SU-DHL-6 (cell line): ENCODE measurements at regions not wholly inside any gene's neighbourhood (a gene's known extent, or its start where the extent isn't known, plus 50 kb on each side); places are given as distances from the start of the nearest gene placed in this dataset.

Source experiments
- H2AFZ ChIP-seq: fragments of 200-600 bp; sonication (generic); 2 replicates; pipeline ENCODE4 v1.6.1; 2014; ENCODE audit warnings: low read depth, mild to moderate bottlenecking, moderate library complexity, mixed read lengths, antibody characterized with exemption, low read length; ENCODE audit not compliant: severe bottlenecking
- H3F3A ChIP-seq: fragments of 200-600 bp; shearing (Covaris generic); 2 replicates; pipeline ENCODE4 v1.6.0; 2016; ENCODE audit warnings: antibody characterized with exemption, mild to moderate bottlenecking; ENCODE audit not compliant: insufficient read depth
- H3K27ac ChIP-seq: fragments of 200-600 bp; sonication (generic); 2 replicates; pipeline ENCODE4 v1.5.1; 2016; ENCODE audit warnings: low read depth, mild to moderate bottlenecking, low read length, moderate library complexity, mixed read lengths
- H3K27me3 ChIP-seq: fragments of 200-600 bp; sonication (generic), shearing (Covaris generic); 2 replicates; pipeline ENCODE4 v1.6.0; 2014; ENCODE audit warnings: mild to moderate bottlenecking, low read length
- H3K36me3 ChIP-seq: fragments of 200-600 bp; sonication (generic); 2 replicates; pipeline ENCODE4 v1.6.1; 2014; ENCODE audit warnings: mild to moderate bottlenecking, low read length, mixed read lengths
- H3K4me2 ChIP-seq: fragments of 300-600, 200-600 bp; shearing (Covaris generic), sonication (generic); 2 replicates; pipeline ENCODE4 v1.6.0; 2014; ENCODE audit warnings: low read length, low read depth, mild to moderate bottlenecking; ENCODE audit not compliant: poor library complexity, severe bottlenecking
- H3K4me3 ChIP-seq: fragments of 200-600 bp; sonication (generic); 2 replicates; pipeline ENCODE4 v1.5.1; 2014; ENCODE audit warnings: antibody characterized with exemption, low read length, mild to moderate bottlenecking, mixed read lengths; ENCODE audit not compliant: insufficient read depth, poor library complexity, severe bottlenecking
- H3K79me2 ChIP-seq: fragments of 200-600 bp; sonication (generic); 2 replicates; pipeline ENCODE4 v1.6.1; 2014; ENCODE audit warnings: mild to moderate bottlenecking, low read length, moderate library complexity; ENCODE audit not compliant: insufficient read depth
- H3K9ac ChIP-seq: fragments of 200-600 bp; sonication (generic); 2 replicates; pipeline ENCODE4 v1.7.0; 2014; ENCODE audit warnings: mild to moderate bottlenecking, low read length
- H3K9me2 ChIP-seq: fragments of 200-600 bp; sonication (generic); replicated peaks from 2 replicates; pipeline ENCODE4 v1.6.1; 2014; ENCODE audit warnings: low read length; ENCODE audit not compliant: insufficient read depth
- H3K9me3 ChIP-seq: fragments of 200-600 bp; sonication (generic); 2 replicates; pipeline ENCODE4 v1.6.1; 2014; ENCODE audit warnings: low read length, mixed read lengths; ENCODE audit not compliant: insufficient read depth
- H4K20me1 ChIP-seq: fragments of 200-600 bp; sonication (generic); 2 replicates; pipeline ENCODE4 v1.6.1; 2014; ENCODE audit warnings: low read depth, mild to moderate bottlenecking, antibody characterized with exemption, low read length, moderate library complexity, mixed read lengths
- EZH2phosphoT487 ChIP-seq: fragments of 200-600 bp; sonication (generic), shearing (Covaris generic); conservative IDR thresholded peaks from 2 replicates; pipeline ENCODE4 v1.6.1; 2018; ENCODE audit warnings: mild to moderate bottlenecking, antibody characterized with exemption, low read length, moderate library complexity, mixed read lengths
- TF ChIP-seq, protein P1 (sequence below): fragments of 200-600 bp; sonication (generic); IDR thresholded peaks from one replicate; pipeline ENCODE4 v1.5.1; 2017; ENCODE audit warnings: antibody characterized with exemption, mild to moderate bottlenecking, low read length, moderate library complexity; ENCODE audit not compliant: insufficient read depth, poor library complexity, severe bottlenecking

DNA sequence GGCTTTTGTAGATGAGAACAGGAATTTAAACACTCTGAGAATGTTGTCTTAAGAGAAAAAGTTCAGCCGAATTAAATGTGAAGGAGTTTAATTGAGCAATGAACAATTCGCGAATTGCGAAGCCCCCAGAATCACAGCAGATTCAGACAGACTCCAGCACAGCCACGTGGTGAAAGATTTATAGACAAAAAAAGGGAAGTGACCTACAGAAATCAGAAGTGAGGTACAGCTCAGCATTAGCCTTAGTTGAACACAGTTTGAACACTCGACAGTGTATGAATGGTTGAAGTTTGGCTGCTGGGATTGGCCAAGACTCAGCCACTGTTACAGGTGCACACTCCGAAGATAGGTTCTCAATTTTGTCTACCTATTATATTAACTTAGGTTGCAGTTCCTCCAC is 264.0 kb upstream of the CHST9 start:
- Histone ChIP-seq H3K36me3 (no peaks in the 10 kb centered on the region), H3K4me3 (no peak overlapping the region), H3K79me2 (no peaks in the 10 kb centered on the region), H3K27me3 (no peaks in the 10 kb centered on the region), H3F3A (no peaks in the 10 kb centered on the region), H2AFZ (no peak overlapping the region), H3K9me2 (no peaks in the 10 kb centered on the region), H3K4me2 (no peak overlapping the region), H4K20me1 (no peaks in the 10 kb centered on the region), H3K27ac (no peak overlapping the region), H3K9ac (no peak overlapping the region), H3K9me3 (no peaks in the 10 kb centered on the region)
- TF ChIP-seq EZH2phosphoT487 = no peak
- TF ChIP-seq, protein P1, sequence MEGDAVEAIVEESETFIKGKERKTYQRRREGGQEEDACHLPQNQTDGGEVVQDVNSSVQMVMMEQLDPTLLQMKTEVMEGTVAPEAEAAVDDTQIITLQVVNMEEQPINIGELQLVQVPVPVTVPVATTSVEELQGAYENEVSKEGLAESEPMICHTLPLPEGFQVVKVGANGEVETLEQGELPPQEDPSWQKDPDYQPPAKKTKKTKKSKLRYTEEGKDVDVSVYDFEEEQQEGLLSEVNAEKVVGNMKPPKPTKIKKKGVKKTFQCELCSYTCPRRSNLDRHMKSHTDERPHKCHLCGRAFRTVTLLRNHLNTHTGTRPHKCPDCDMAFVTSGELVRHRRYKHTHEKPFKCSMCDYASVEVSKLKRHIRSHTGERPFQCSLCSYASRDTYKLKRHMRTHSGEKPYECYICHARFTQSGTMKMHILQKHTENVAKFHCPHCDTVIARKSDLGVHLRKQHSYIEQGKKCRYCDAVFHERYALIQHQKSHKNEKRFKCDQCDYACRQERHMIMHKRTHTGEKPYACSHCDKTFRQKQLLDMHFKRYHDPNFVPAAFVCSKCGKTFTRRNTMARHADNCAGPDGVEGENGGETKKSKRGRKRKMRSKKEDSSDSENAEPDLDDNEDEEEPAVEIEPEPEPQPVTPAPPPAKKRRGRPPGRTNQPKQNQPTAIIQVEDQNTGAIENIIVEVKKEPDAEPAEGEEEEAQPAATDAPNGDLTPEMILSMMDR = no peak

DNA sequence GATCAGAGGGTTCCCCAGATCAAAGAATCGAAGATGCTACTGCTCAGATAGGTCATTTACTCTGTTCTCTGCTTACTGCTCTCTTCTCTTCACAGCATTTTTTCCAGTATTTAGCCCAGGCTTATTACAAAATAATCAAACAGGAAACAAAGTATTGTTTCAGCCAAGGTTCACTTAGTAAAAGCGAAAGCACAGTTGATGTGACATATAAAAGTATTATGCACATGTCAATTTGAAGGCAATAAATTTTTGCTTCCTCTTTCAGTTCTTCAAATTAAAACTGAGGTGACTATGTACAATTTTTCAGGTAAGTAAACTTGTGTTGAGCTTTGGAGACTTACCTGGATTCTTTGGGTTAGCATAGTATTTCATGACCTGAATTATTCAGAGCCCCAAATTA is 262.8 kb upstream of the CHST9 start:
- peak overlapping the region; percentile 29 for H3K4me2 ChIP-seq

DNA sequence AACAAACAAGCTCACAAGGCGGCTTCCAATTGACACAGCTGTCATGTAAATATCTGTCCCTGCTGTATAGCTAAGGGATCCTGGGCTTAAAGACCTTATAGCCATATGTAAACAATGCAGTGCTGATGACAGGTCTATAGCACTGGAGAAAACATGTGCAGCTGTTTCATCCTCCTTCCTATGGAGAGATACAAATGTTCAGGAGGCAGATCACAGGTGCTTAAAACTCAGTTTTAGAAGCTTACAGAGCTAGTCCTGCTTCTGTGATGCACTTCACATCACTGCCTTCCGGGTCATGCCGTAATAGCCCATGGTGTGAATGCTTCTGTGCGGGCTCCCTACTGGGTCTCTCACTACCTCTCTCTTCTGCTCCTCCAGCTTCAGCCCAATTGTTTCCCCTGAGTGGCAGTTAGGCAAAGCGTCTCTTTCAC is 262.4 kb upstream of the CHST9 start:
- TF ChIP-seq, protein P1 = no peak
- TF ChIP-seq EZH2phosphoT487 = no peak
- Histone ChIP-seq H3K36me3 (no peaks in the 10 kb centered on the region), H3F3A (no peaks in the 10 kb centered on the region), H3K9ac (no peak overlapping the region), H3K9me3 (no peaks in the 10 kb centered on the region), H3K79me2 (no peaks in the 10 kb centered on the region), H4K20me1 (no peaks in the 10 kb centered on the region), H3K27ac (no peak overlapping the region), H2AFZ (no peak overlapping the region), H3K9me2 (no peaks in the 10 kb centered on the region), H3K4me2 (peak overlapping the region; percentile 29), H3K4me3 (no peak overlapping the region), H3K27me3 (no peaks in the 10 kb centered on the region)

More for the DNA sequence above, 262.8 kb upstream of the CHST9 start:
- H3K27me3 ChIP-seq = no peaks in the 10 kb centered on the region
- no peaks in the 10 kb centered on the region for H3K79me2 ChIP-seq
- no peaks in the 10 kb centered on the region for H3K9me2 ChIP-seq
- H3K4me3 ChIP-seq = no peak overlapping the region
- H3K36me3 ChIP-seq = no peaks in the 10 kb centered on the region
- TF ChIP-seq EZH2phosphoT487 = no peak
- TF ChIP-seq, protein P1 = no peak
- H4K20me1 ChIP-seq = no peaks in the 10 kb centered on the region
- no peak overlapping the region for H3K27ac ChIP-seq
- H2AFZ ChIP-seq = no peak overlapping the region
- no peak overlapping the region for H3K9ac ChIP-seq
- H3K9me3 ChIP-seq = no peaks in the 10 kb centered on the region
- no peaks in the 10 kb centered on the region for H3F3A ChIP-seq

DNA sequence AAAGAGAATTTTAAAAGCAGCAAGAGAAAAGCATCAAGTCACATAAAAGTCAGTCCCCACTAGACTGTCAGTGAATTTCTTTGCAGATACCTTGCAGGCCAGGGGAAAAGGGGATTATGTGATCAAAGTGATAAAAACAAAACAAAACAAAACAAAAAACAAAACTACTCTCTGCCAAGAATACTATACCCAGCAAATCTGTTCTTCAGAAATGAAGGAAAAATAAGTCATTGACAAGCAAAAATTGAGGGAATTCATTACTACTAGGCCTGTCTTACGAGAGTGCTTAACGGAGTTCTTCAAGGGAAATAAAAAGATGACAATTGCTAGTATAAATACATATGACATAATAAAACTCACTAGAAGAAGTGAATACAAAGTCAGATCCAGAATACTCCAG is 245.5 kb upstream of the CHST9 start:
- no peaks in the 10 kb centered on the region for H4K20me1 ChIP-seq

More for the DNA sequence above, 245.5 kb upstream of the CHST9 start:
- Histone ChIP-seq H3F3A (no peaks in the 10 kb centered on the region), H2AFZ (no peak overlapping the region), H3K4me3 (no peak overlapping the region), H3K9me2 (no peaks in the 10 kb centered on the region), H3K4me2 (no peak overlapping the region), H3K36me3 (no peaks in the 10 kb centered on the region), H3K79me2 (no peaks in the 10 kb centered on the region), H3K27me3 (no peaks in the 10 kb centered on the region), H3K9me3 (no peaks in the 10 kb centered on the region; the same call in 1 of the 2 replicates), H3K27ac (no peak overlapping the region), H3K9ac (no peak overlapping the region)
- TF ChIP-seq, protein P1 = no peak
- TF ChIP-seq EZH2phosphoT487 = no peak
